GM12873 (cell line): ENCODE measurements at regions not wholly inside any gene's neighbourhood (a gene's known extent, or its start where the extent isn't known, plus 50 kb on each side); places are given as distances from the start of the nearest gene placed in this dataset.

Source experiments
- TF ChIP-seq, protein P1 (sequence below): IDR thresholded peaks from 2 replicates; pipeline ENCODE4 v1.5.1; 2012; ENCODE audit warnings: low read depth, mild to moderate bottlenecking, moderate library complexity, low read length, control low read depth; ENCODE audit not compliant: insufficient read depth; ENCODE audit errors: missing control alignments

- TF ChIP-seq, protein P1, sequence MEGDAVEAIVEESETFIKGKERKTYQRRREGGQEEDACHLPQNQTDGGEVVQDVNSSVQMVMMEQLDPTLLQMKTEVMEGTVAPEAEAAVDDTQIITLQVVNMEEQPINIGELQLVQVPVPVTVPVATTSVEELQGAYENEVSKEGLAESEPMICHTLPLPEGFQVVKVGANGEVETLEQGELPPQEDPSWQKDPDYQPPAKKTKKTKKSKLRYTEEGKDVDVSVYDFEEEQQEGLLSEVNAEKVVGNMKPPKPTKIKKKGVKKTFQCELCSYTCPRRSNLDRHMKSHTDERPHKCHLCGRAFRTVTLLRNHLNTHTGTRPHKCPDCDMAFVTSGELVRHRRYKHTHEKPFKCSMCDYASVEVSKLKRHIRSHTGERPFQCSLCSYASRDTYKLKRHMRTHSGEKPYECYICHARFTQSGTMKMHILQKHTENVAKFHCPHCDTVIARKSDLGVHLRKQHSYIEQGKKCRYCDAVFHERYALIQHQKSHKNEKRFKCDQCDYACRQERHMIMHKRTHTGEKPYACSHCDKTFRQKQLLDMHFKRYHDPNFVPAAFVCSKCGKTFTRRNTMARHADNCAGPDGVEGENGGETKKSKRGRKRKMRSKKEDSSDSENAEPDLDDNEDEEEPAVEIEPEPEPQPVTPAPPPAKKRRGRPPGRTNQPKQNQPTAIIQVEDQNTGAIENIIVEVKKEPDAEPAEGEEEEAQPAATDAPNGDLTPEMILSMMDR = no peak
These were observed 90.1 kb upstream of the SIM2 start for GRCh38 chr21:36608897-36609225.

DNA sequence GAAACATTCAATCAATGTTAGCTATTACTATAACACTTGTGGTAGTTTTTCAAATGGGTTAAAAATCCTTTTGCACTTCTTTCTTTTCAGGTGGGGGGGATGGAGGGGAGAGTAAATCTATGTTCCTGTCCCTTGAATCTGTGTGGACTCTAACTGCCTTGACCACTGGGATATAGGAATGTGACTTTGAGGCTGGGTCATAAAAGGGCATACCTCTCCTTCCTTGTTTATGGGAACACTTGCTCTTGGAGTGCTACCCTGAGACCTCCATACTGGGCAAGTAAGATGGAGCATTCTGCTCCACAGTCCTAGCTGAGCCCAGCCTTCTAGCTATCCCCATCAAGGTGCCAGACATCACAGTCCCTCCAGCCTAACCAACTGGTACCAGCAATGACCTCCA, 89.3 kb upstream of the SIM2 start:
- TF ChIP-seq, protein P1 = no peak

DNA sequence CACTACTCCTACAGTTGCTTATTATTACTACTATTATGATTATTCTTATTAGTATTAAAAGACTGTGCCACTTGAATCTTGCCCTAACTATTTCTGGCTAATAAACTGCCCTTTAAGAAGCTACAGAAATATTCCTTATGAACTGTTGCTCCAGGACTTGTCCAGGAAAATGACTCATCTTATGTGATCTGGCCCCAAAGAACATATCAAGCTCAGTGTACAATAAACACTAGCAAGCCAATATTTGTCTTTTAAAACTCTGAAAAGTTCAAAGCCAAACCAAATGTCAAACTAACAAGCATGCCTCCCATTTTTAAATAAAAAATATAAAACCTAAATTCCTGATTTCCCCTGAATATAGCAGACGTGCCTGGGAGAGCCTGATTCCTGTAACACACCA, 88.7 kb upstream of the SIM2 start:
- TF ChIP-seq, protein P1 = no peak

- TF ChIP-seq, protein P1 = no peak
These were observed 88.0 kb upstream of the SIM2 start for GRCh38 chr21:36610935-36611334.

DNA sequence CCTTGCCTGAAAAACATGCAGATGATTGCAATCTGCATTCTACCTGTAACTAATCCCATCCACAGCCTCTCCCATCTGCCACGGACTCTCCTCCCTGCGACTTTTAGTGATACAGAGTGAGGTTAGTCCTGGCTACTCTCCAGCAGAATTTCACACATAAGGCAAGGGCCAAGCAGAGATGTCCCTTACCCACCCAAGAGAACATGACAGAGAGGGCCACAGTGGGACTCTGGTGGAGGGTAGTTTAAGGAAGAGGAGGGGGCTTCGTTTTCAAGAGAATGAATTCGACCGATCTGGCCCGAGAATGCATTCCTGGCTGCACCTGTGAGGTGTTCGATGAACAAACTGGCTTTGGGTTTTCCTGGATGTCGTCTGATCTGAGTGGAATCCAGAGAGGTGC, 87.5 kb upstream of the SIM2 start:
- TF ChIP-seq, protein P1 = no peak

DNA sequence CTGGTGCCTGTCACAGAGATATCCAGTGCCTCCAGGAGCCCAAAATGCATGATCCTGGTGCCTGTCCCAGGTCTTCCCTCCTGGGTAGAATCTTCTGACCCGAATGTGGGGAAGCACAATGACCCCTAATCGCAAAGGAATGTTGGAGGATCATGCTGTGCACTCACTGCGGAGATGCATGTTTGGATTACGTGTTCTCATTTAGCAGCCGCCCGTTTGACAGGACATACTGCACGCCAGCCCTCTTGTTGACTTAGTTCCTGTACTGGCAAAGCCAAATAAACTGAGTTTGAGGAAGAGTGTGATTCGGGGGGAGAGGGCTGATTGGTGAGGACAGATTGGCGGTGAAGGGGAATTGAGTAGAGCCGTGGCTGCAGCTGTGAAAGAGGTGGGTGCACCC, 85.9 kb upstream of the SIM2 start:
- TF ChIP-seq, protein P1 = no peak

DNA sequence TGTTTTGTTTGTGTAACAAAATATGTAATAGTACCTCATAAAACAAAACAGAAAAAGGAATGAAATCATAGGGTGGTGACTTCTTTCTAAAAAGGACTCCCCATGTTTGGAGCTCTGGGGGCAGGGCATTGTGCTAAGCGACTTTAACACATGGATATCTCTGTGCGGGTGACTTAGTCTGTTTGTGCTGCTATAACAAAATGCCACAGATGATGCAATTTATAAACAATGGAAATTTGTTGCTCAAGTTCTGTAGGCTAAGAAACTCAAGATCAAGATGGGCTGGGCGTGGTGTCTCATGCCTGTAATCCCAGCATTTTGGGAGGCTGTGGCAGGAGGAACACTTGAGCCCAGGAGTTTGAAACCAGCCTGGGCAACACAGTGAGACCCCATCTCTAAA, 85.4 kb upstream of the SIM2 start:
- TF ChIP-seq, protein P1 = no peak
